ENCODE measurements at regions not wholly inside any gene's neighbourhood (a gene's known extent, or its start where the extent isn't known, plus 50 kb on each side); places are given as distances from the start of the nearest gene placed in this dataset.
"Not testable (repeated sequence)": the region's sequence is repeated elsewhere in the genome, so short reads cannot be mapped to it uniquely, and the experiment has no call there.

DNA sequence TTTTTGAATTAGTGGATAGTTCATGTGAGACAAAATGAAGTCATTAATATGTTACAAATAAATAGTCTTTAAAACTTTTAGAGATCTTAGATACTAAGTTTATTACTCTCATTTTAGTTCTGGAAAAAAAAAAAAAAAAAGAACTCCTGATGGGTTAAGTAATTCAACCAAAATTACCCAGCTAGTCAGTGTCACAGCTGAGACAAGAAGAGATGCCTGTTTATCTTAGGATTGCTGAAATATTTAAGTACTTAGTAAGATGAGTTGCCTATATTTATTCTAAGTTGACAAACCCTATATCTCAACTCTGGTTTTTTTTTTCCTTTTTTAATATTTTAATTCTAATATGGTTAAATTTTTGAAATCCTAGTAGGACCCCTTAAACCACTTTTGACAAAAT lies 781.0 kb upstream of the LRRN3 start:
- TF ChIP-seq, protein P1, sequence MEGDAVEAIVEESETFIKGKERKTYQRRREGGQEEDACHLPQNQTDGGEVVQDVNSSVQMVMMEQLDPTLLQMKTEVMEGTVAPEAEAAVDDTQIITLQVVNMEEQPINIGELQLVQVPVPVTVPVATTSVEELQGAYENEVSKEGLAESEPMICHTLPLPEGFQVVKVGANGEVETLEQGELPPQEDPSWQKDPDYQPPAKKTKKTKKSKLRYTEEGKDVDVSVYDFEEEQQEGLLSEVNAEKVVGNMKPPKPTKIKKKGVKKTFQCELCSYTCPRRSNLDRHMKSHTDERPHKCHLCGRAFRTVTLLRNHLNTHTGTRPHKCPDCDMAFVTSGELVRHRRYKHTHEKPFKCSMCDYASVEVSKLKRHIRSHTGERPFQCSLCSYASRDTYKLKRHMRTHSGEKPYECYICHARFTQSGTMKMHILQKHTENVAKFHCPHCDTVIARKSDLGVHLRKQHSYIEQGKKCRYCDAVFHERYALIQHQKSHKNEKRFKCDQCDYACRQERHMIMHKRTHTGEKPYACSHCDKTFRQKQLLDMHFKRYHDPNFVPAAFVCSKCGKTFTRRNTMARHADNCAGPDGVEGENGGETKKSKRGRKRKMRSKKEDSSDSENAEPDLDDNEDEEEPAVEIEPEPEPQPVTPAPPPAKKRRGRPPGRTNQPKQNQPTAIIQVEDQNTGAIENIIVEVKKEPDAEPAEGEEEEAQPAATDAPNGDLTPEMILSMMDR (IDR thresholded peaks at IDR 0.05) = no peak
- no peaks in the 10 kb centered on the region for H3K36me3 ChIP-seq
- H3K9me3 ChIP-seq = peaks cover 0 to 21% of the 10 kb centered on the region in 2 donors
- no peak overlapping the region for H3K27ac ChIP-seq
- ATAC-seq (no peak), DNase-seq (no peak)
- no peaks in the 10 kb centered on the region for H3K27me3 ChIP-seq
- intact Hi-C loops (cut with DNase I) = no loop called here
- no peak overlapping the region for H3K4me3 ChIP-seq
- no peaks in the 10 kb centered on the region for H3K4me1 ChIP-seq

DNA sequence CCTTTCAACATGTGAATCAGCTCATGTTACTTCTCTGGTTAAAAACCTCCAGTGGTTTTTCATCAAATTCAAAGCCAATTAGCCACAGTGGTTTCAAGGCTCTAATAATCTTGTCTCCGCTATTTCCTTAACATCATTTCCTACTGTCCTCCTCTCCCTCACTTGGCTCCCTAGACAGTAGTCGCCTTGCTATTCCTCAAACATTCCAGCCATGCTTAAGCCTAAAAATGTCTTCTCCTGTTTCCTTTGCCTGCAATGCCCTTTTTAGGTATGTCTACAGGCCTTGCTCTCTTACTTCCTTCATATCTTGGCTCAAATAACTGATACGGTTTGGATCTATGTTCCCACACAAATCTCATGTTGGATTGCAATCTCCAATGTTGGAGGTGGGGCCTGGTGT lies 779.4 kb upstream of the LRRN3 start:
- Histone ChIP-seq H3K4me3 (no peak overlapping the region), H3K4me1 (no peaks in the 10 kb centered on the region), H3K9me3 (peaks cover 0 to 21% of the 10 kb centered on the region in 2 donors), H3K36me3 (no peaks in the 10 kb centered on the region), H3K27ac (no peak overlapping the region), H3K27me3 (no peaks in the 10 kb centered on the region)
- DNase-seq (no peak), ATAC-seq (no peak)
- TF ChIP-seq, protein P1 (IDR thresholded peaks at IDR 0.05) = no peak
- intact Hi-C loops (cut with DNase I) = no loop called here

DNA sequence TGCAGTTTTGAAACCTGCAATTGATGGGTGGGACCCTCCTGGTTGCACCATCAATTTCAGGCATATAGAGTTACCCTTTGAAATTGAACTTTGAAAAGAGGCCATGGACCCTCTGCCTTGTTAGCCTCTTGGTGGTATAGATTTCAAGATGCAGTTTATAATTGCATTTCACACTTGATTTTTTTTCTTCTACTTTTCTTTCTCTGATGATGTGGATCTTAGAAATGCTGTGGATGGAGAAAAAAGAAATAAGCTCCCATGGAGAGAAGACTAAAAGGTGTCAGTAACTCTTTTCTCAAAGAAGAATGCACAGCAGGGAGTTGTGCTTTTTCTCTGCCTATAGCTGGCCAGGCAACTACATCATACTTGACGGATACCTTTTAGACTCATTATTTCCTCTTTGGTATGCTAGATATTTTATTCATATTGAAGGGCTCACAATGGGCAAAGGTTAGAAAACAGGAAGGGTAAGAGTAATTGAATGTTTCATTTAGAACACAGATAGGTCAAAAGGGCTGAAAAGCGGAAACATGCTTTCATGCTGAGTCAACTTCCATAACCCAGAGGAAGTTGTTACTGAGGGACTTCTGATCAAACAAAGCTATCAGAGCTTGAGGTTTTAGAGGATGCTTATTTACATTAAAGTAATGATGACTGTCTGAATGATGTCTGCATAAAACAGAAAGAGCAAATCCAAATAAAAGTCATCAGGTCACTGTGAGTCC lies 773.2 kb upstream of the LRRN3 start:
- no peak overlapping the region for H3K27ac ChIP-seq
- TF ChIP-seq, protein P1 (IDR thresholded peaks at IDR 0.05) = no peak
- no peak for ATAC-seq
- peak in 1 of 4 donors; percentile 16 for DNase-seq
- H3K36me3 ChIP-seq = no peaks in the 10 kb centered on the region
- H3K27me3 ChIP-seq = no peaks in the 10 kb centered on the region
- no peak overlapping the region for H3K4me3 ChIP-seq
- peaks cover 0 to 17% of the 10 kb centered on the region in 2 donors for H3K9me3 ChIP-seq
- intact Hi-C loops (cut with DNase I) = no loop called here
- no peaks in the 10 kb centered on the region for H3K4me1 ChIP-seq

DNA sequence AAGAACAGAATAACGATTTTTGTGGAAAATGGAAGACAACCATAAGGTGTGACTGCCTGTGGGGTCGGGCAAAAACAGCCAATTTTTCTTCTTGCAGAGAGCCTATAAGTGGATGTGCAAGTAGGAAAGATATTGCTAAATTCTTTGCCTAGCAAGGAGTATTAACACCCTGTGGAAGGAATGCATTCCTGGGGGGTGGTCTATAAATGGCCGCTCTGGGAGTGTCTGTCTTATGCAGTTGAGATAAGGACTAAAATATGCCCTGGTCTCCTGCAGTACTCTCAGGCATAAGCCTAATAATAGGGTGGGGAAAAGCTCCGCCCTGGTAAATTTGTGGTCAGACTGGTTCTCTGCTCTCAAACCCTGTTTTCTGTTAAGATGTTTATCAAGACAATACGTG lies 770.6 kb upstream of the LRRN3 start:
- H3K27me3 ChIP-seq; H3K36me3 ChIP-seq; ATAC-seq; H3K4me1 ChIP-seq; intact Hi-C loops (cut with DNase I); H3K27ac ChIP-seq; H3K4me3 ChIP-seq; DNase-seq: not testable (repeated sequence)
- peaks cover 0 to 16% of the 10 kb centered on the region in 2 donors for H3K9me3 ChIP-seq

DNA sequence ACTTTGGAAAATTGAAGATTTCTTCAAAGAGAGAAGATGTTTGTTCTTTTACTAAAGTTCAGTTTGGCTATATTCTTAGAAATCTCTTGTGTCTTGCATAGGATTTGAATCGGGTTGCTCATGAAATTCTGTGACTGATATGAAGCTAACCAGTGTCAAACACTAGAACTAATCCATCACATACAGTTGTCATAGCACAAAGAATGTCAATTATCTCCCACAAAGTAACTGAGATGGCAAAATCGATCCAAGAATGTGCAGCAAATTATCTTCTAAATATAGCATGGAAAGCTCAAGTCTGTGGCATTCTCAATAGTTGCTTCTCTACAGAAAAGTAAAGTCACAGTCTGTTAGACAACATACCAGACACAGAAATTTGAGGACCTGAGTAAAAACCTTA lies 768.1 kb upstream of the LRRN3 start:
- TF ChIP-seq, protein P1 (IDR thresholded peaks at IDR 0.05) = no peak
- intact Hi-C loops (cut with DNase I) = no loop called here
- H3K4me3 ChIP-seq = no peak overlapping the region
- no peaks in the 10 kb centered on the region for H3K27me3 ChIP-seq
- no peak overlapping the region for H3K27ac ChIP-seq
- H3K9me3 ChIP-seq = peaks cover 0 to 18% of the 10 kb centered on the region in 2 donors
- ATAC-seq (no peak), DNase-seq (no peak)
- no peaks in the 10 kb centered on the region for H3K36me3 ChIP-seq
- no peaks in the 10 kb centered on the region for H3K4me1 ChIP-seq

DNA sequence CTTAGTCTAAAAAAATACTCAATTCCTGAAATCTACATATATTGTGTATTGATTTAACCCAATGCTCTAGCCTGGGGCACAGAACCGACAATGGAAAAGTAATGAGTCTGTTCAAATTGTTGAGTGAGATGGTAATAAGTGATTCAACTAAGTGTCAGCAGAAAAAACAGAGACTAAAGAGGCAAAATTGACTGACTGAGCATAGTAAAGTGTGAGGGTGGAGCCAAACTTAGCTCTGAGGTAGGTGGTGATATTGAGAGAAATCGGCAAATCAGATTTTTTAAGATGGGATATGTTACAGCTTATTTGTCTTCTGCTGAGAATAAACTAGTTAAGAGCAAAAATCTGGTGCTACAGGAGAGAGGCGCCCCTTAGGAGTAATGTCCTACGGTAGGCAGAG lies 764.0 kb upstream of the LRRN3 start:
- peaks cover 0 to 3% of the 10 kb centered on the region in 2 donors for H3K9me3 ChIP-seq
- H3K27ac ChIP-seq = no peak overlapping the region
- H3K4me3 ChIP-seq = no peak overlapping the region
- H3K4me1 ChIP-seq = no peaks in the 10 kb centered on the region
- DNase-seq (no peak), ATAC-seq (no peak)
- TF ChIP-seq, protein P1 (IDR thresholded peaks at IDR 0.05) = no peak
- H3K36me3 ChIP-seq = no peaks in the 10 kb centered on the region
- intact Hi-C loops (cut with DNase I) = no loop called here
- no peaks in the 10 kb centered on the region for H3K27me3 ChIP-seq
